GM12878 (cell line): ENCODE measurements at regions not wholly inside any gene's neighbourhood (a gene's known extent, or its start where the extent isn't known, plus 50 kb on each side); places are given as distances from the start of the nearest gene placed in this dataset.

Experiments used
- ETV6 ChIP-seq, 2 experiments: fragments of 450-650 bp in 1 of 2; IDR thresholded peaks in 1 of 2; conservative IDR thresholded peaks in 1 of 2; 2 replicates each; pipeline ENCODE4 v1.6.1; 2014; ENCODE audit warnings: antibody characterized with exemption in 1 of 2, borderline replicate concordance in 1 of 2, low read depth in 1 of 2, mild to moderate bottlenecking in 1 of 2, moderate library complexity in 1 of 2
- SMC3 ChIP-seq: IDR thresholded peaks from 2 replicates; pipeline ENCODE4 v1.6.1; 2011; ENCODE audit warnings: low read length, improper control_type of control experiment, borderline replicate concordance
- WRNIP1 ChIP-seq: IDR thresholded peaks from 2 replicates; pipeline ENCODE4 v1.6.1; 2011; ENCODE audit warnings: low read depth, low read length, improper control_type of control experiment, borderline replicate concordance

- TF ChIP-seq ETV6 (conservative IDR thresholded peaks at IDR 0.05 in 1 of 2, IDR thresholded peaks at IDR 0.05 in 1 of 2; ENCODE audit: borderline replicate concordance in 1 of 2, low read depth in 1 of 2) (no peak), WRNIP1 (no peak), SMC3 (no peak)
Observed at GRCh38 chr15:96264801-96265515, 65.5 kb upstream of the NR2F2 start.
